HS-27A (cell line): ENCODE measurements at regions not wholly inside any gene's neighbourhood (a gene's known extent, or its start where the extent isn't known, plus 50 kb on each side); places are given as distances from the start of the nearest gene placed in this dataset.
"Not testable (repeated sequence)": the region's sequence is repeated elsewhere in the genome, so short reads cannot be mapped to it uniquely, and the experiment has no call there.

Experiments used
- DNase-seq: peaks from one replicate; pipeline ENCODE4 v3.0.0-alpha.2; 2012; ENCODE audit warnings: low read depth, missing footprints

GRCh38 chr12:90690120-90690519 lies 264.9 kb downstream of the CCER1 start:
- DNase-seq = no peak

GRCh38 chr12:90687682-90688081 lies 267.3 kb downstream of the CCER1 start:
- not testable (repeated sequence) for DNase-seq

GRCh38 chr12:90683871-90684270 lies 271.1 kb downstream of the CCER1 start:
- DNase-seq = no peak

- peak; percentile 59 for DNase-seq
Observed at GRCh38 chr12:90682398-90682797, 272.6 kb downstream of the CCER1 start.

- no peak for DNase-seq
Observed at GRCh38 chr12:90679674-90680073, 275.3 kb downstream of the CCER1 start.

- DNase-seq = no peak
Observed at GRCh38 chr12:90677552-90677951, 277.4 kb downstream of the CCER1 start.

- no peak for DNase-seq
Observed at GRCh38 chr12:90677055-90677454, 277.9 kb downstream of the CCER1 start.

- no peak for DNase-seq
Observed at GRCh38 chr12:90675106-90675505, 279.9 kb downstream of the CCER1 start.

GRCh38 chr12:90672081-90672480 lies 282.9 kb downstream of the CCER1 start:
- DNase-seq = no peak

- DNase-seq = not testable (repeated sequence)
Observed at GRCh38 chr12:90663949-90664348, 291.0 kb downstream of the CCER1 start.

- DNase-seq = no peak
Observed at GRCh38 chr12:90659060-90659459, 295.9 kb downstream of the CCER1 start.

GRCh38 chr12:90653040-90653439 lies 301.9 kb downstream of the CCER1 start:
- DNase-seq = no peak

- DNase-seq = no peak
Observed at GRCh38 chr12:90652280-90652679, 302.7 kb downstream of the CCER1 start.

GRCh38 chr12:90645181-90645580 lies 309.8 kb downstream of the CCER1 start:
- DNase-seq = no peak

GRCh38 chr12:90631591-90632212 lies 323.3 kb downstream of the CCER1 start:
- peak; percentile 2 for DNase-seq

- DNase-seq = no peak
Observed at GRCh38 chr12:90630006-90630405, 325.0 kb downstream of the CCER1 start.

- DNase-seq = no peak
Observed at GRCh38 chr12:90628213-90628612, 326.8 kb downstream of the CCER1 start.

- no peak for DNase-seq
Observed at GRCh38 chr12:90627180-90627896, 327.6 kb downstream of the CCER1 start.

- DNase-seq = no peak
Observed at GRCh38 chr12:90622431-90622830, 332.5 kb downstream of the CCER1 start.

- DNase-seq = no peak
Observed at GRCh38 chr12:90621927-90622326, 333.0 kb downstream of the CCER1 start.

- no peak for DNase-seq
Observed at GRCh38 chr12:90619943-90620342, 335.0 kb downstream of the CCER1 start.

- no peak for DNase-seq
Observed at GRCh38 chr12:90618586-90618985, 336.4 kb downstream of the CCER1 start.

- DNase-seq = no peak
Observed at GRCh38 chr12:90611891-90612290, 343.1 kb downstream of the CCER1 start.

- DNase-seq = no peak
Observed at GRCh38 chr12:90611048-90611447, 343.9 kb downstream of the CCER1 start.
